ENCODE measurements at regions not wholly inside any gene's neighbourhood (a gene's known extent, or its start where the extent isn't known, plus 50 kb on each side); places are given as distances from the start of the nearest gene placed in this dataset.

GRCh38 chr13:39862900-39863299, 207.4 kb downstream of the COG6 start:
- TF ChIP-seq ZNF274 (IDR thresholded peaks at IDR 0.05; ENCODE audit: low read depth, low read length) = no peak
- no peak for TF ChIP-seq SUZ12 (IDR thresholded peaks at IDR 0.05; ENCODE audit: extremely low read depth, insufficient read depth, insufficient read length)
